Neural cell (in vitro differentiated cells): ENCODE measurements at regions not wholly inside any gene's neighbourhood (a gene's known extent, or its start where the extent isn't known, plus 50 kb on each side); places are given as distances from the start of the nearest gene placed in this dataset.
A peak's percentile ranks its signal among the peaks of the same experiment; 100 is the strongest.

Source experiments
- H2AFZ ChIP-seq: fragments of 200-600, 300-800 bp; sonication (generic), shearing (Covaris generic); 2 replicates; pipeline ENCODE4 v1.6.0; 2014; ENCODE audit warnings: low read depth, mild to moderate bottlenecking, antibody characterized with exemption, low read length, moderate library complexity
- H3F3A ChIP-seq: fragments of 200-600 bp; shearing (Covaris generic); 2 replicates; pipeline ENCODE4 v1.6.1; 2016; ENCODE audit warnings: mild to moderate bottlenecking, moderate library complexity, mixed read lengths, antibody characterized with exemption, low read length; ENCODE audit not compliant: insufficient read depth, poor library complexity, severe bottlenecking
- H3K27ac ChIP-seq: fragments of 200-600, 300-800 bp; sonication (generic), shearing (Covaris generic); 2 replicates; pipeline ENCODE4 v1.5.1; 2014; ENCODE audit warnings: mild to moderate bottlenecking, low read length, moderate library complexity
- H3K27me3 ChIP-seq: fragments of 300-800, 200-600 bp; sonication (generic), shearing (Covaris generic); 2 replicates; pipeline ENCODE4 v1.6.0; 2014; ENCODE audit warnings: mild to moderate bottlenecking, low read depth, low read length, moderate library complexity; ENCODE audit not compliant: insufficient read depth
- H3K36me3 ChIP-seq: fragments of 300-800, 200-600 bp; sonication (generic), shearing (Covaris generic); 2 replicates; pipeline ENCODE4 v1.5.1; 2014; ENCODE audit warnings: mild to moderate bottlenecking, antibody characterized with exemption, low read length, moderate library complexity; ENCODE audit not compliant: insufficient read depth
- H3K4me2 ChIP-seq: fragments of 300-800, 200-600 bp; sonication (generic), shearing (Covaris generic); 2 replicates; pipeline ENCODE4 v1.6.0; 2014; ENCODE audit warnings: mild to moderate bottlenecking, low read length
- H3K4me3 ChIP-seq: fragments of 300-800, 200-600 bp; sonication (generic), shearing (Covaris generic); 2 replicates; pipeline ENCODE4 v1.5.1; 2014; ENCODE audit warnings: mild to moderate bottlenecking, low read length, moderate library complexity
- H3K79me2 ChIP-seq: fragments of 200-600 bp; shearing (Covaris generic); replicated peaks from 2 replicates; pipeline ENCODE4 v1.6.0; 2014; ENCODE audit warnings: mild to moderate bottlenecking, low read length, moderate library complexity; ENCODE audit not compliant: insufficient read depth
- H3K9ac ChIP-seq: fragments of 300-800, 200-600 bp; sonication (generic), shearing (Covaris generic); 2 replicates; pipeline ENCODE4 v1.6.1; 2016; ENCODE audit warnings: mild to moderate bottlenecking, low read length, mixed read lengths
- H3K9me2 ChIP-seq: fragments of 200-600 bp; shearing (Covaris generic); 2 replicates; pipeline ENCODE4 v1.6.1; 2016; ENCODE audit warnings: mild to moderate bottlenecking, low read length, mixed read lengths; ENCODE audit not compliant: insufficient read depth
- H3K9me3 ChIP-seq: fragments of 200-600, 300-800 bp; sonication (generic), shearing (Covaris generic); 2 replicates; pipeline ENCODE4 v1.6.1; 2016; ENCODE audit warnings: mild to moderate bottlenecking, mixed run types, low read length, moderate library complexity, mixed read lengths
- H4K20me1 ChIP-seq: fragments of 200-600 bp; shearing (Covaris generic); 2 replicates; pipeline ENCODE4 v1.6.1; 2016; ENCODE audit warnings: mild to moderate bottlenecking, mixed run types; ENCODE audit not compliant: insufficient read depth
- CTCF ChIP-seq: fragments of 450-650 bp; IDR thresholded peaks from 2 replicates; pipeline ENCODE4 v1.5.1; 2014; ENCODE audit warnings: antibody characterized with exemption, mild to moderate bottlenecking, moderate library complexity; ENCODE audit not compliant: poor library complexity, severe bottlenecking
- EP300 ChIP-seq: fragments of 450-650 bp; conservative IDR thresholded peaks from 2 replicates; pipeline ENCODE4 v1.6.1; 2014; ENCODE audit warnings: antibody characterized with exemption, mild to moderate bottlenecking, moderate library complexity; ENCODE audit not compliant: poor library complexity, severe bottlenecking
- EZH2 ChIP-seq: fragments of 200-600, 300-800 bp; shearing (Covaris generic), sonication (generic); IDR thresholded peaks from 2 replicates; pipeline ENCODE4 v1.6.1; 2014; ENCODE audit warnings: antibody characterized with exemption, low read length, borderline replicate concordance, mild to moderate bottlenecking; ENCODE audit not compliant: insufficient read depth, poor library complexity, severe bottlenecking
- MXI1 ChIP-seq: fragments of 450-650 bp; conservative IDR thresholded peaks from 2 replicates; pipeline ENCODE4 v1.6.1; 2014; ENCODE audit warnings: antibody characterized with exemption, mild to moderate bottlenecking; ENCODE audit not compliant: poor library complexity, severe bottlenecking
- POLR2AphosphoS5 ChIP-seq: IDR thresholded peaks from 2 replicates; pipeline ENCODE4 v1.6.1; 2012
- RAD21 ChIP-seq: fragments of 450-650 bp; conservative IDR thresholded peaks from 2 replicates; pipeline ENCODE4 v1.6.1; 2014; ENCODE audit warnings: antibody characterized with exemption, mild to moderate bottlenecking, moderate library complexity
- REST ChIP-seq: IDR thresholded peaks from 2 replicates; pipeline ENCODE4 v1.6.1; 2012; ENCODE audit warnings: borderline replicate concordance
- SMC3 ChIP-seq: fragments of 450-650 bp; conservative IDR thresholded peaks from 2 replicates; pipeline ENCODE4 v1.6.1; 2014; ENCODE audit warnings: antibody characterized with exemption, mild to moderate bottlenecking, moderate library complexity; ENCODE audit not compliant: poor library complexity
- TAF1 ChIP-seq: IDR thresholded peaks from 2 replicates; pipeline ENCODE4 v1.6.1; 2012; ENCODE audit warnings: low read depth

- TF ChIP-seq EZH2 (no peak), RAD21 (no peak), SMC3 (no peak), REST (no peak), MXI1 (no peak), EP300 (no peak), CTCF (no peak), POLR2AphosphoS5 (no peak), TAF1 (no peak)
- peak overlapping the region; percentile 35 for H3K9ac ChIP-seq
- no peaks in the 10 kb centered on the region for H3F3A ChIP-seq
- no peaks in the 10 kb centered on the region for H3K27me3 ChIP-seq
- H3K27ac ChIP-seq: peak overlapping the region; percentile 61
- no peaks in the 10 kb centered on the region for H3K9me3 ChIP-seq
- H3K79me2 ChIP-seq: no peaks in the 10 kb centered on the region
- no peak overlapping the region for H3K4me2 ChIP-seq
- no peaks in the 10 kb centered on the region for H3K36me3 ChIP-seq
- no peaks in the 10 kb centered on the region for H3K9me2 ChIP-seq
- H2AFZ ChIP-seq: no peak overlapping the region
- no peaks in the 10 kb centered on the region for H4K20me1 ChIP-seq
- H3K4me3 ChIP-seq: no peak overlapping the region
Observed at GRCh38 chr10:124287791-124288190, 130.9 kb downstream of the OAT start.

GRCh38 chr10:124287071-124287685 lies 131.5 kb downstream of the OAT start:
- no peak overlapping the region for H3K27ac ChIP-seq
- H3K9ac ChIP-seq: no peak overlapping the region
- no peaks in the 10 kb centered on the region for H3K9me2 ChIP-seq
- H3K9me3 ChIP-seq: no peaks in the 10 kb centered on the region
- no peak overlapping the region for H2AFZ ChIP-seq
- no peaks in the 10 kb centered on the region for H4K20me1 ChIP-seq
- no peaks in the 10 kb centered on the region for H3K36me3 ChIP-seq
- TF ChIP-seq REST (no peak), POLR2AphosphoS5 (no peak), MXI1 (no peak), SMC3 (no peak), CTCF (no peak), EP300 (no peak), EZH2 (no peak), TAF1 (no peak), RAD21 (no peak)
- no peaks in the 10 kb centered on the region for H3K79me2 ChIP-seq
- H3K27me3 ChIP-seq: no peaks in the 10 kb centered on the region
- H3K4me2 ChIP-seq: no peak overlapping the region
- H3F3A ChIP-seq: no peaks in the 10 kb centered on the region
- H3K4me3 ChIP-seq: no peak overlapping the region
